ENCODE measurements at regions not wholly inside any gene's neighbourhood (a gene's known extent, or its start where the extent isn't known, plus 50 kb on each side); places are given as distances from the start of the nearest gene placed in this dataset.

- TF ChIP-seq CTCF (IDR thresholded peaks at IDR 0.05), result no peak
Measured at GRCh38 chr1:82279241-82279640, 478.5 kb downstream of the ADGRL2 start.

GRCh38 chr1:82273816-82274215, 473.1 kb downstream of the ADGRL2 start:
- Histone ChIP-seq H3K36me3 (no peaks in the 10 kb centered on the region), H3K4me1 (no peaks in the 10 kb centered on the region), H3K27ac (no peak overlapping the region), H3K9me3 (peaks cover 0 to 5% (median 0%) of the 10 kb centered on the region in 11 donors), H3K27me3 (no peaks in the 10 kb centered on the region), H3K4me3 (no peak overlapping the region)
- no peak for TF ChIP-seq CTCF (IDR thresholded peaks at IDR 0.05)
- ATAC-seq, result no peak
- WGBS, 2 donors, result 38 to 51% methylated on average over 2 of the region's 2 CpGs
- no peak for DNase-seq
- intact Hi-C loops (cut with DNase I), result no loop called here

More at GRCh38 chr1:82279241-82279640, 478.5 kb downstream of the ADGRL2 start:
- Histone ChIP-seq H3K4me1 (no peaks in the 10 kb centered on the region), H3K4me3 (no peak overlapping the region), H3K9me3 (no peaks in the 10 kb centered on the region), H3K27ac (no peak overlapping the region), H3K36me3 (no peaks in the 10 kb centered on the region), H3K27me3 (no peaks in the 10 kb centered on the region)
- ATAC-seq (no peak), DNase-seq (no peak)
- 78 to 82% methylated on average over 6 of the region's 6 CpGs for WGBS, 2 donors
- intact Hi-C loops (cut with DNase I), result no loop called here

GRCh38 chr1:82269431-82269830, 468.7 kb downstream of the ADGRL2 start:
- intact Hi-C loops (cut with DNase I), result loop anchor here in 1 of 10 donors (2.0 kb wide), 1 partner anchor 19 kb away; no protein-coding TSS in a partner anchor
- Histone ChIP-seq H3K4me3 (no peak overlapping the region), H3K4me1 (no peaks in the 10 kb centered on the region), H3K27ac (no peak overlapping the region), H3K36me3 (no peaks in the 10 kb centered on the region), H3K9me3 (peaks cover 0 to 5% (median 0%) of the 10 kb centered on the region in 11 donors), H3K27me3 (no peaks in the 10 kb centered on the region)
- no peak for TF ChIP-seq CTCF (IDR thresholded peaks at IDR 0.05)
- WGBS, 2 donors, result 73 to 80% methylated on average over 5 of the region's 5 CpGs
- DNase-seq, result no peak
- ATAC-seq, result no peak

- 77 to 83% methylated on average over 1 of the region's 1 CpG for WGBS, 2 donors
- Histone ChIP-seq H3K4me3 (no peak overlapping the region), H3K9me3 (peaks cover 0 to 5% (median 0%) of the 10 kb centered on the region in 11 donors), H3K36me3 (no peaks in the 10 kb centered on the region), H3K27ac (no peak overlapping the region), H3K4me1 (no peaks in the 10 kb centered on the region), H3K27me3 (no peaks in the 10 kb centered on the region)
- TF ChIP-seq CTCF (IDR thresholded peaks at IDR 0.05), result no peak
- no peak for ATAC-seq
- DNase-seq, result no peak
- intact Hi-C loops (cut with DNase I), result loop anchor here in 1 of 10 donors (2.0 kb wide), 1 partner anchor 20 kb away; no protein-coding TSS in a partner anchor
Measured at GRCh38 chr1:82268826-82269225, 468.1 kb downstream of the ADGRL2 start.
